ENCODE measurements at regions not wholly inside any gene's neighbourhood (a gene's known extent, or its start where the extent isn't known, plus 50 kb on each side); places are given as distances from the start of the nearest gene placed in this dataset.

DNA sequence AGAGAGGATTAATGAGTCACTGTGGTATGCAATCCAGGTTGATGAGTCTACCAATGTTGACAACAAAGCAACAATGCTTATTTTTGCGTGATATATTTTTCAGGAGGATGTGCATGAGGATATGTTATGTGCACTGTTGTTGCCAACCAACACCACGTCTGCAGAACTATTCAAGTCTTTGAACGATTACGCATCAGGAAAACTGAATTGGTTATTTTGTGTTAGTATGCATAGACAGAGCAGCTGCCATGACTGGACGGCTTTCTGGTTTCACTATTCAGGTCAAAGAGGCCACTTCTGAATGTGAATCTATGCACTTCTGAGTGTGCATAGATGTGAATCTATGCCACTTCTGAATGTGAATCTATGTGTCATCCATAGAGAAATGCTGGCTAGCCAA lies 134.0 kb upstream of the GRIK2 start:
- no peak for DNase-seq (ENCODE audit: low read depth)
- no peak for TF ChIP-seq CTCF (IDR thresholded peaks at IDR 0.05; ENCODE audit: insufficient read depth, low read length, poor library complexity, severe bottlenecking)
- H3K27me3 ChIP-seq (ENCODE audit: control insufficient read depth, insufficient read depth, low read length), result no peaks in the 10 kb centered on the region
- no peaks in the 10 kb centered on the region for H3K36me3 ChIP-seq (ENCODE audit: control insufficient read depth, insufficient read depth, low read length)
- no peak overlapping the region for H3K4me3 ChIP-seq (ENCODE audit: low read depth, low read length)

- no peak for TF ChIP-seq CTCF (IDR thresholded peaks at IDR 0.05; ENCODE audit: insufficient read depth, low read length, poor library complexity, severe bottlenecking)
- no peak for DNase-seq (ENCODE audit: low read depth)
- Histone ChIP-seq H3K36me3 (ENCODE audit: control insufficient read depth, insufficient read depth, low read length) (no peaks in the 10 kb centered on the region), H3K4me3 (ENCODE audit: low read depth, low read length) (no peak overlapping the region), H3K27me3 (ENCODE audit: control insufficient read depth, insufficient read depth, low read length) (no peaks in the 10 kb centered on the region)
Measured at GRCh38 chr6:101263596-101263995, 129.9 kb upstream of the GRIK2 start.

- no peak for TF ChIP-seq CTCF (IDR thresholded peaks at IDR 0.05; ENCODE audit: insufficient read depth, low read length, poor library complexity, severe bottlenecking)
- no peak for DNase-seq (ENCODE audit: low read depth)
- H3K36me3 ChIP-seq (ENCODE audit: control insufficient read depth, insufficient read depth, low read length), result no peaks in the 10 kb centered on the region
- no peak overlapping the region for H3K4me3 ChIP-seq (ENCODE audit: low read depth, low read length)
- no peaks in the 10 kb centered on the region for H3K27me3 ChIP-seq (ENCODE audit: control insufficient read depth, insufficient read depth, low read length)
Measured at GRCh38 chr6:101266063-101266462, 127.4 kb upstream of the GRIK2 start.

DNA sequence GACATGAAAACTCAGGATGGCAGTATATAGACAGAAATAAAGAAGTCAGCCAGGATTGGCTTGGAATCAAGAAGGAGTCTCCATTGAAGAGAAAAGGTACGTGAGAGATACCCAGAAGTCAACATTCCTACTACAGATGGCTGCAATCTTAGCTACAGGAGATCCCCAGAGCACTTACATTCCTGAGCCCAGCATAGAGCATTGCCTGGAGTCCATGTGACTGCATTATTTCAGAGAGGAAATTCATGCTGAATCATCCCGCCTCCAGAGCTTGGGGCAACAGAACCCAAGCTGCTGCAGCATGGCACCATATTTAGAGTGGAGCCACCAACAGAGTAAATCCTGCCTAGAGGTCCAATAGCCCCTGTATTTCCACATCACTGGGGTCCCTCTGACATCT lies 125.0 kb upstream of the GRIK2 start:
- DNase-seq (ENCODE audit: low read depth), result no peak
- Histone ChIP-seq H3K36me3 (ENCODE audit: control insufficient read depth, insufficient read depth, low read length) (no peaks in the 10 kb centered on the region), H3K27me3 (ENCODE audit: control insufficient read depth, insufficient read depth, low read length) (no peaks in the 10 kb centered on the region), H3K4me3 (ENCODE audit: low read depth, low read length) (no peak overlapping the region)
- no peak for TF ChIP-seq CTCF (IDR thresholded peaks at IDR 0.05; ENCODE audit: insufficient read depth, low read length, poor library complexity, severe bottlenecking)

GRCh38 chr6:101275251-101275650 lies 118.3 kb upstream of the GRIK2 start:
- TF ChIP-seq CTCF (IDR thresholded peaks at IDR 0.05; ENCODE audit: insufficient read depth, low read length, poor library complexity, severe bottlenecking), result no peak
- H3K4me3 ChIP-seq (ENCODE audit: low read depth, low read length), result no peak overlapping the region
- no peak for DNase-seq (ENCODE audit: low read depth)
- H3K36me3 ChIP-seq (ENCODE audit: control insufficient read depth, insufficient read depth, low read length), result no peaks in the 10 kb centered on the region
- H3K27me3 ChIP-seq (ENCODE audit: control insufficient read depth, insufficient read depth, low read length), result no peaks in the 10 kb centered on the region

- H3K27me3 ChIP-seq (ENCODE audit: control insufficient read depth, insufficient read depth, low read length), result no peaks in the 10 kb centered on the region
- DNase-seq (ENCODE audit: low read depth), result no peak
- H3K36me3 ChIP-seq (ENCODE audit: control insufficient read depth, insufficient read depth, low read length), result no peaks in the 10 kb centered on the region
- no peak overlapping the region for H3K4me3 ChIP-seq (ENCODE audit: low read depth, low read length)
- no peak for TF ChIP-seq CTCF (IDR thresholded peaks at IDR 0.05; ENCODE audit: insufficient read depth, low read length, poor library complexity, severe bottlenecking)
Measured at GRCh38 chr6:101276066-101276465, 117.4 kb upstream of the GRIK2 start.

Measured in kidney epithelial cell (primary cell).